ENCODE measurements at regions not wholly inside any gene's neighbourhood (a gene's known extent, or its start where the extent isn't known, plus 50 kb on each side); places are given as distances from the start of the nearest gene placed in this dataset.

DNA sequence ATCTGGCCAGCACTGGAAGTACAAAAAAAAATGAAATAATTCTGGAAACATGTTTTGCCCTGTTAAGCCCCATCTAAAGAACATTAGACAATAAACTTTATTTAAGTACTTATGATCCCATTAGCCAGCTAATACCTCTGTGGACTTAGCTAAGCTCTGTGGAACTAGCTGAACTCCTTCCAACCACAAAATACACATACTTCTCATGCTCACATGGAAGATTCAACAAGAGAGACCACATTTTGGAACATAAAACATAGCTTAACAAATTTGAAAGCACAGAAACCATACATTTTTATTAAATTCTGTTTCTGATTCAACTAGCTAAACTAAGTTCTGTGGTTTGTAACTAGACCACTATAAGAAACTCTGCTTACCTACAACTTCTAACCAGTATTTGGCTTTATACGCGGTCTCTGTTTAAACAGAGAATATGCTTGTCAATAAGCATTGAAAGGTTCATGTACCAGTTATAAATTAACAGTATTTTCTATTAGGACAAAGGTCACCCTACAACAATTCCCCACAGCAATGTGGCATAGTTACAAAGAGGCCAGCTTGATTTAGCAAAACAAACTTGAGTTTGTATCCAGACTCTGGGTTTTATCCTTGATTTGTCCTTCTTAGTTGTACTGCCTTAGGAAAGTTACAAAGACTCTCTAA lies 300.1 kb downstream of the C12orf50 start:
- in situ Hi-C loops (cut with MboI; ENCODE audit: low pct_unique_long_range_greater_than_20kb, low sequenced_read_pairs) = no loop called here
- DNase-seq = no peak

DNA sequence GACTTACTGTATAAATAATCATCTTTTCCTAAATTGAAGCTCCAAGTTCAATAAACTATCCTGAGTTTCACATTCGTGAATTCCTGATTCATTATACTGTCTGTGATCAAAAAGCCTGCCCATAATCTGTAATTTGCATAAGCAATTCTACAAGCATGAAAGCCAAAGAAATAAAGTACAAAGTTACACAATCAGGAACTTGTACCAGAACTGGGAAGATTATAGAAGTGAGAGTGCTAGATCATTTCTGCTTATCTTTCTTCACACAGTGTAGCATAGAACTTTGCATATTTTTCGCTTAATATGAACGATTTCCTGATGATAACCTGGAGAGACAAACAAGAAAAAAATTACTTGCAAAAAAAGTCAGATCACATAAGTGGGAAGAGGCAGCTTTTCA lies 308.2 kb downstream of the C12orf50 start:
- no peak for DNase-seq
- in situ Hi-C loops (cut with MboI; ENCODE audit: low pct_unique_long_range_greater_than_20kb, low sequenced_read_pairs) = no loop called here

DNA sequence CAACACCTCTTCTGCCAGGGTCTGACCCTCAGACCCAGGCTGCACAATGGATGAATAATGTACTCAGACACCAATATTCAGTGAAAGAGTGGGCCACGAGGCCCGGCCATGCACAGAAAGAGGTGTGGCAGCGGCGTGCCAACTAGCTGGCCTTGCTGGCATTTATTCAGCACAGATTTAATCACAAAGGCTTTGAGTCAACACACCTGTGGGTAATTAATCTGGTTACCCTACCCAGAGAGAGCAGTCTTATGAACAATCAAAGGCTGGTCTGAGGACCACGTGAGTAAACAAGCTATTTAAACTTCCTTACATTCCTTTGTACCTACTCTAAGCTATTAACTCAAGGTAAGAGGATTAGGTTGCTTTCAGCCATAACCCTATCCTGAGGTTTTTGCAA lies 324.8 kb downstream of the C12orf50 start:
- in situ Hi-C loops (cut with MboI; ENCODE audit: low pct_unique_long_range_greater_than_20kb, low sequenced_read_pairs) = no loop called here
- no peak for DNase-seq

DNA sequence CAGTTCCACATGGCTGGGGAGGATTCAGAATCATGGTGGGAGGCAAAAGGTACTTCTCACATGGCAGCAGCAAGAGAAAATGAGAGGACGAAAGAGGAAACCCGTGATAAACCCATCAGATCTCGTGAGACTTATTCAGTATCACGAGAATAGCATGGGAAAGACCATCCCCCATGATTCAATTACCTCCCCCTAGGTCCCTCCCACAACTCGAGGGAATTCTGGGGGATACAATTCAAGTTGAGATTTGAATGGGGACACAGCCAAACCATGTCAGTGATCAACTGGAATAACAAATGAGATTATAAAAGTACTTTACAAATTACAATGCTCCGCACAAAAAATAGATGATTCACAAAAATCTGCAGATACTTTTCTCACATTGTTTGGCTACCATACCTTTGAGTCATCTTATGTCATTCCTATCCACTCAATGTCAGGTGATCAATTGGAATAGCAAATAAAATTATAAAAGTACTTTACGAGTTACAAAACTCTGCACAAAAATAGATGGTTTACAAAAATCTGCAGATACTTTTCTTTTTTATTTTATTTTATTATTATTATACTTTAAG lies 338.9 kb downstream of the C12orf50 start:
- in situ Hi-C loops (cut with MboI; ENCODE audit: low pct_unique_long_range_greater_than_20kb, low sequenced_read_pairs) = no loop called here

DNA sequence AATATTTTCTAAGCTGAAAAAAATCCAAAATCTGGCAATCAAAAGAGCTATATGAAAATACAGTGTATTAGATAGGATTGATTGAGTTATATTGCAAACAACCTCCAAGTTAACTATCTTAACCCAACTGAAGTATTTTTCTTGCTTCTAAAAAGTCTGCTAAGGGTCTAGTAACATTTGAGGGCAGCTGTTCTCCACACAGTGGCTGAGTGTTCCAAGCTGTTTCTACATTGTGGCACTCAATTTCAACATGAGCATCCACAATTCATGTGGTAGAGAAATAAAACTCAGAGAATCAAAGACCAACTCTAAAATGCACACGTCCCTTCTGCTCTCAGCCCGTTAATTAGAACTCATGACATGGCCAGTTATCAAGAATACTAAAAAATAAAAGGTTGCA lies 340.0 kb downstream of the C12orf50 start:
- no peak for DNase-seq
- in situ Hi-C loops (cut with MboI; ENCODE audit: low pct_unique_long_range_greater_than_20kb, low sequenced_read_pairs) = no loop called here

More for the DNA sequence above, 338.9 kb downstream of the C12orf50 start:
- DNase-seq = no peak

DNA sequence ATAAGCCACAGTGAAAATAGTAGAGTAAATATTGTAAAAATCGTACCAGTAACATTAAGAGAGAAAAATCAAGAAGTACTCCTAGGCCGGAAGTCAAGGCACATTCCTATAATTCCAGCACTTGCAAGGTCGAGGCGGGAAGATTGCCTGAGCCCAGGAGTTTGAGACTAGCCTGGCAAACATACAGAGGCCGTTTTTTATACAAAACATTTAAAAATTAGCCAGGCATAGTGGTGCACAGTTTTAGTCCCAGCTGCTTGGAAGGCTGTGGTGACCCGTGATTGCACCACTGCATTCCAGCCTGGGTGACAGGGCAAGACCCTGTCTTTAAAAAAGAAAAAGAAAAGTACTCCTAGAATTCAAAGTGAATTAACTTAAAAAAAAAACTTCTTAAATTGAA lies 341.8 kb downstream of the C12orf50 start:
- in situ Hi-C loops (cut with MboI; ENCODE audit: low pct_unique_long_range_greater_than_20kb, low sequenced_read_pairs) = no loop called here
- DNase-seq = no peak

DNA sequence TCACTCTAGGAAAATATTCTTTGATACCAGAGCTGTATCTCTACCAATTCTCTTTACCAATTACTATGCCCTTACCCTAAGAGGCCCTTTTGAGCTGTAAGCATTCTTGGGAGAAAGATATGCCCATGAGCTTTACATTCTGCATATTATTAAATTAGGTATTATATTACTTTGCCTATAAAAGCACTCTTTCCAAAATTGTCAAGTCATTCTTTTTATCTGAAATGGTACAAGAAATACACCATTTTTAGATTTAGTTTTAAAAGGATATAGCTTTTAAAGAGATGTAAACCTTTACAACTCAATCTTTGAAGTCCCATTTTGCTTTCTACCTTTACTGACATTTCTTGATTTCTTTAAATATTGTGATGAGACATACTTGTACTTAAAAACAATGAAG lies 343.5 kb downstream of the C12orf50 start:
- no peak for DNase-seq
- in situ Hi-C loops (cut with MboI; ENCODE audit: low pct_unique_long_range_greater_than_20kb, low sequenced_read_pairs) = no loop called here

DNA sequence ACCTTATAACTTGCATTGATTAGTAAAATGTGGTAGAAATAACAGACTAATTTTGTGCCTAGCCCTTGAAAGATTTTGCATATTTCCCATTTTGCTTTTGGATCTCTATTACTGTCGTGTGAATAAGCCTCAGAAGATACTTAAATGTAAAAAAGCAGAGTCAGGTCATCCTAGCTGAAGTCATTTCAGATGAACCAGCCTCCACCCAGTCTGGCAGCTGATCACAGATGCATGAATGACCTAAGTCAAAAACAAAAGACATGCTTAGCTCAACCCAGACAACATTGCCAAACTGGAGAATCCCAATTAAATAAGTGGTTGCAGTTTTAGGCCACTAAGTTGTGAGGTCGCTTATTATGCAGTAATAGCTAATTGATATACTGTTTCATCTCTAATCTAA lies 349.9 kb downstream of the C12orf50 start:
- in situ Hi-C loops (cut with MboI; ENCODE audit: low pct_unique_long_range_greater_than_20kb, low sequenced_read_pairs) = no loop called here
- no peak for DNase-seq

DNA sequence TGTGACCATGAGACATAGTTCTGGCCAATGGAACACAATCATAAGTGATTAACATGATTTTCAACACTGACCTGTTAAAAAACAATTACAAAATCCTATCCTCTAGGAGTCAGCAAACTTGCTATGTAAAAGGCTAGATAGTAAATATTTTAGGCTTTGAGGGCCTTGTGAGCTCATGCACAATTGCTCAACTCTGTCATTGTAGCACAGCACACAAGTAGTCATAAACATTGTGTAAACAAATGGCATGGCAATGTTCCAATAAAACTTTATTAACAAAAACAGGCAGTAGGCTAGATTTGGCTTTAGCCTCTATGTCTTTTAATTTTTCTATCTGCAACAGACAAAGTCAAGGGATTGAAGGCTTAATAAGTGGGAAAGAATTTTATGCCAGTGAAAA lies 350.7 kb downstream of the C12orf50 start:
- DNase-seq = no peak
- in situ Hi-C loops (cut with MboI; ENCODE audit: low pct_unique_long_range_greater_than_20kb, low sequenced_read_pairs) = no loop called here

DNA sequence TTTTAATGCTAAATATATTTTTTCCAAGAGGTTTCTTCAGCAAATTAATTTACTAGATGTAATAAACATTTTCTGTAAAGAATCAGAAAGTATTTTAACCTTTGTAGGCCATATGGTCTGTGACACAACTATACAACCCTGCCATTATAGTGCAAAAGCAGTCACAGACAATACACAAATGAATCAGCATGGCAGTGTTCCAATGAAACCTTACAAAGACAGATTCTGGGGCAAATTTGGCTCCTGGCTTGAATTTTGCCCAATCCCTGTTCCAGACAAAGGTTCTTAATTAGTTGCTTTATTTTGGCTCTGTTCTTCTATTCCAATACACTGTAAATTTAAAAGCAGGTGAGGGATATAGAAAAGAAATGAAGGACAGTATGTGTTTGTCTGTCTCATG lies 352.5 kb downstream of the C12orf50 start:
- no peak for DNase-seq
- in situ Hi-C loops (cut with MboI; ENCODE audit: low pct_unique_long_range_greater_than_20kb, low sequenced_read_pairs) = no loop called here

DNA sequence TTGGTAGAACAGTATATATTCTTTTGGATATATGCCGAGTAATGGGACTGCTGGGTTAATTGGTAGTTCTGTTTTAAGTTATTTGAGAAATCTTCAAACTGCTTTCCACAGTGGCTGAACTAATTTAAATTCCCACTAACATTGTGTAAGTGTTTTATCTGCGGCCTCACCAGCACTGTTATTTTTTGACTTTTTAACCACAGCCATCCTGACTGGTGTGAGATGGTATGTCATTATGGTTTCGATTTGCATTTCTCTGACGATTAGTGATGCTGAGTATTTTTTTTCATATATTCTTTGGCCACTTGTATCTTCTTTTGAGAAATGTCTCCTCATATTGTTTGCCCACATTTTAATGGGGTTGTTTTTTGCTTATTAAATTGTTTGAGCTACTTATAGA lies 357.4 kb downstream of the C12orf50 start:
- DNase-seq = no peak
- in situ Hi-C loops (cut with MboI; ENCODE audit: low pct_unique_long_range_greater_than_20kb, low sequenced_read_pairs) = no loop called here

DNA sequence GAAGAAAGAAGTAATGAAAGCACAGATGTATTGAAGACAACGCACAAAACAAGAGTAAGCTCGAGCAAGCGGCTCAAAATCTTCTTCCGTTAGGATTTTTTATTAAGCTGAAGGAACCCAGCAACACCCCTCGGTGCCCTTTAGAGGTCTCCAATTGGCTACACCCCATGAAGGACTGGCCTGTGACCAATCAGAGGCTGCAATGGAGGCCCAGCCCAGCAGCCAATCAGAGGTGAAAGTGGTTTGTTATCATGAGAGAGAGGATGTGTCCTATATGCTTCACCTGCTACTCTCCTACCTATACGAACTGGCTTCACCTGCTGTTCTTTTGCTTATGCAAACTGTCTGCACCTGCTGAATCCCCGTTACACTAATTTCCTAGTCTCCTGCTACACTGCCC lies 358.8 kb downstream of the C12orf50 start:
- DNase-seq = no peak
- in situ Hi-C loops (cut with MboI; ENCODE audit: low pct_unique_long_range_greater_than_20kb, low sequenced_read_pairs) = no loop called here

DNA sequence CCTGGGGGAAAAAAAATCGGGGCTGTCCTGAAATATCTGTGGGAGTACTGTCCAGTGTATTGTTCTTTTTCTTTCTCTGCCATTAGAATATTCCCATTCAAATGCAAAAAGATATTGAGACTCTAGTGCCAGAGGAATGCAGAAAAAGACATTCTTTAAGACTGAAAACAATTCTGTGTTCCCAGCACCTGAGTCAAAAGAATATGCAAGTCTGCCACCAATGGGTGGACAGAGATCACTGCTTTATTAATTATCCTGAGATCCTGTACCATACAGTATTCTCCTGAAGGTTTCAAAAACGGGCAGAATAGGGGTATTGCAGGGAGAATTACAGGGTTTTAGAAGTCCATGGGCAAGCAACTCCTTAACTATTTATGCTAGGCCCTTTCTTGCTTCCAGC lies 361.8 kb downstream of the C12orf50 start:
- DNase-seq = no peak
- in situ Hi-C loops (cut with MboI; ENCODE audit: low pct_unique_long_range_greater_than_20kb, low sequenced_read_pairs) = no loop called here

DNA sequence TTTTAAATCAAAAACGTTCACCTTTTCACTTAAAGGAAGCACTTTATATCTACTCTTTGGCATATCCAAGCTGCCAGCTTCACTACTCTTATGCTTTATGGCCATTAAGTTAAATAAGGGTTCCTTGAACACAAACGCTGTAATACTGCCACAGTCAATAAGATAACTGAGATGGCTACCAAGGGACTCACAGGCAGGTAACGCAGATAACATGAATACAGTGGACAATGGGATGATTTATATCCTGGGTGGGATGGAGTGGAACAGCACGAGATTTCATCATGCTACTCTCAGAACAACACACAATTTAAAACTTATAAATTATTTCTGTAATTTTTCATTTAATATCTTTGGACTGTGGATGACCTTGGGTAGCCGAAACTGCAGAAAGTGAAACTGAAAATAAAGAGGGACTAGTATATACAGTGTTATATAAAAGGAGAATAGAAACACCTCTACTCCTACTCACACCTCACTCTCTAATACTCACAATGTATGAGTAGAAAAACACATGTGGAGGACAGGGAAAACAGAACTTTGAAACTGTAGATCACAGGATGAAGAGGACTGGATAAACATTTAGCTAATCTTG lies 367.3 kb downstream of the C12orf50 start:
- in situ Hi-C loops (cut with MboI; ENCODE audit: low pct_unique_long_range_greater_than_20kb, low sequenced_read_pairs) = no loop called here
- no peak for DNase-seq

DNA sequence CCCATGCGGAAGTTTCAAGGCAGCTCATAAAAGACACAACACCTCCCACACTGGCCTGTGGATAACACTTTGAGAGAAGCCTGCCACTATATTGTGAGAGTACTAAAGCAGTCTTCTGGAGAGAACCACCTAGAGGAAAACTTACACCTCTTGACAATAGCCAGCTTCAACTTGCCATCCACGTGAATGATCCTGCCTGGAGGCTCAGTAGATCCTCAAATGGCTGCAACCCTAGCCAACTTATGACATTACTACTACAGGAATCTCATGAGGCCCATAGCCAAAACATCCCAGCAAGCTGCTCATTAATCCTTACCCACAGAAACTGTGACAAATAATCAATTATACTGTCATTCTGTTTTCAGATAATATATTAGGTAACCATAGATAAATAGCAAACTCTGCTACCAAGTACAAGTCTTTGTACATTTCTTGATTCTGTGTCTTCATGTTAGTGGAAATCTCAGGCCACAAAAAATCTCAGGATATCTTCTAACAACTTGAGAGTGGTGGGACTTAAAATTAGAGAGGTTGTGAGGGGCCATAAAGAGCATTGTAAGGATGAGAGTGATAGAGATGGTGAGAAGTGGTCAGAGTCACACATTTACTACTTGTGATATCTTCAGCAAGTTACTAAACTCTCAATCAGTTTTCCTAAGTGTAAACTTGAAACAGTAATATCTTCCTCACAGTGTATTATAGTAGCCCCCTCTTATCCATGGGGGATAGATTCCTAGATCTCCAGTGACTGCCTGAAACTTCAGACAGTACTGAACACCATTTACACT lies 368.0 kb downstream of the C12orf50 start:
- in situ Hi-C loops (cut with MboI; ENCODE audit: low pct_unique_long_range_greater_than_20kb, low sequenced_read_pairs) = no loop called here
- DNase-seq = no peak

DNA sequence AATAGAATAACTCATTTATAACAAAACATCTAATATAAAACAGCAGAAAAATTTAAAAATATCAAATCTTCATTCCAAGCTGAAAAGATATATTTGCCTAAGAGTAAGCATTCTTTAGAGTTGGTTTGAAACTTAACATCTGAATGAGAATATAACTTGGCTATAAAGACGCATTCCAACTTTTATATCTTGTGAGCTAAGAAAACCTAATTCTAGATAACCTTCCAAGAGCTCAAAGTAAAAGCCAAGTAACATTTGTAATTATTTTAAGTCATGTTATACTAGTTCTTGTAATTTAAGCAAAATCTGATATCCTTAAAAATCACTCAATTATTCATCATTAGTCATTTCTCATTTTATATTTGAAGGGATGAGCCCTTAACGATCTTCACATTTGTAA lies 368.9 kb downstream of the C12orf50 start:
- no peak for DNase-seq
- in situ Hi-C loops (cut with MboI; ENCODE audit: low pct_unique_long_range_greater_than_20kb, low sequenced_read_pairs) = no loop called here

DNA sequence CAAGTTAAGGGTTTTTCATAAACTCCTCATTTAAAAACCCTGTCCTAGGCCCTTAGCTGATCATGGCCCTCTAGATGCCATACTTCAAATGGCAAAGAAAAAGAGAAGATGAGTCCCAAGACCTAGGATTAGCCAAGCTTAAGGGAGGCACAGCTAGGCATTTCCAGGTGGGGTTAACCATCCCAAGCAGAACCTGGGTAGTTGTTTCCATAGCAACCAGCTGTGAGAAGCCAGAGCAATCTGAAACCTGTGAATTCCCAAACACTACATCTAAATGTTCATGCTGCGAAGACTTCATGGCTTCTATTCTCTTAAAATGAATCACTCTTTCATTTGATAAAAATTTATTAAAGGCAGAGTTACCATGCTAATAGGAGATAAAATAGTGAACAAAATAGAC lies 372.9 kb downstream of the C12orf50 start:
- DNase-seq = no peak
- in situ Hi-C loops (cut with MboI; ENCODE audit: low pct_unique_long_range_greater_than_20kb, low sequenced_read_pairs) = no loop called here

DNA sequence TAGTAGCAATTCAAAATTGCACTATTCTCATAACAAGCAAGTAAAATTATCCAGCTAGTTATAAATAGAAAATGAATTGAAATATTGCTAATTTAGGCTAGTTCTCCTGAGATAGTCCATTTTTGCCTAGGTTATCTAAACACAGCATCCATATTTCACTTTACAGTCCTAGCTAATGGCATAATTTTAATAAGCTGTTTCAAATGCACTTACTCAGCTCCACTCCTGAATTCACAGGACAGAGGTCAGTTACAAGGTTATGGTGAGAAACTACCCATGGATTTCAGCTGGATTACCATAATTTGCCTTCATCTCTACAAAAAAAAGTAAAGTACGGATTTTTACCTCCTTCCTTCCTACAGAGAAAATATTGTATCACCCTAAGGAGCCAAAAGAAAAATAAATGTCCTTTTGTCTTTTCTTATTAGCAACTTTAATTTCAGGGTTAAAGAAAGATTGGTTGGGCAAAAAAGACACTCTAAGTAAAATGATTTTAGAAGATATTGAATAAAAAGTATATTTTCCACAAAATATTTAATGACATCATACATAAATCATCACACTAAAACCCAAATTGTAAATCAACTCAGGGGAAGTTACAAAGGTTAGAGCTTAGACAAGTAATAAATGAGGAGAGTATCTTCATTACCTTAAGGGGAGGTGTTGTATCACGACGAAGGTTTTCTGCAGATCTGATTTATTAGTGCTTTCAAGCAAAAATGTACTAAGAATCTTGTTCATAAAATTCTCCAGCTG lies 377.4 kb downstream of the C12orf50 start:
- DNase-seq = no peak
- in situ Hi-C loops (cut with MboI; ENCODE audit: low pct_unique_long_range_greater_than_20kb, low sequenced_read_pairs) = no loop called here

DNA sequence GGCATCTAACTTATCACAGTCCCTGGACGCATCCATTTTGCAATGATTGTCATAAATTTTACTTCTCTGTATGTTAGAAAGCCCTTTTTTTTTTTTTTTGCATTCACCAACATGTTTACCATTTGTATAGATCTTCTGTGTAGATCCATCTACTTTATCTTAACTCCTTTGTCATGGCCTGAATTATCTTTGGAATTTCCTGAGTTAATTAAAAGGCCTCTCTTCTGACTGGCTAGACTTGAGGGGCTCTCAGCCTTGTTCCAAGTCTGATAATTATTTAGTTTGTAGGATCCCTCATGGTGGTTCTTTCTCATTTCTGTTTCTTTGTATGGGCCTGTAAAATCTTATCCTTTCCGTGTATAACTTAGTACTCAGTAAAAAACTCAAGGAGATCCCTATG lies 387.0 kb downstream of the C12orf50 start:
- DNase-seq = no peak
- in situ Hi-C loops (cut with MboI; ENCODE audit: low pct_unique_long_range_greater_than_20kb, low sequenced_read_pairs) = no loop called here

DNA sequence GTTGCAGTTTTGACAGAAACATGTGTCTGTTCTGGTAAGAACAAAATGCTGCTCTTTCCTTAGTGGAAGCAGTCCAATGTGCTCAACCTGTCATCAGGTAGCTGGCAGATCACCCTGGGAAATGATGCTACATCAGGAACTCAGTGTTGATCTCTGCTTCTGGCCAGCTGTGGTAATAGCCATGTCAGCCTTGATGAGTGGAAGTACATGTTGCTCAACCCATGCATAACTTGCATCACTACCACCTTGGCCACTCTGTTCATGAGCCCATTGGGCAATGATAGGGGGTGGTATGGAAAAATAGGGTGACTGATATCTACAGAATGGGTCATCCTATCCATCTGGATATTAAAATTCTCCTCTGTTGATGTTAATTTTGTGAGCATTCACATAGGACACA lies 411.0 kb downstream of the C12orf50 start:
- in situ Hi-C loops (cut with MboI; ENCODE audit: low pct_unique_long_range_greater_than_20kb, low sequenced_read_pairs) = no loop called here

More for the DNA sequence above, 411.0 kb downstream of the C12orf50 start:
- DNase-seq = no peak
